ENCODE measurements at regions not wholly inside any gene's neighbourhood (a gene's known extent, or its start where the extent isn't known, plus 50 kb on each side); places are given as distances from the start of the nearest gene placed in this dataset.
"Not testable (repeated sequence)": the region's sequence is repeated elsewhere in the genome, so short reads cannot be mapped to it uniquely, and the experiment has no call there.

DNA sequence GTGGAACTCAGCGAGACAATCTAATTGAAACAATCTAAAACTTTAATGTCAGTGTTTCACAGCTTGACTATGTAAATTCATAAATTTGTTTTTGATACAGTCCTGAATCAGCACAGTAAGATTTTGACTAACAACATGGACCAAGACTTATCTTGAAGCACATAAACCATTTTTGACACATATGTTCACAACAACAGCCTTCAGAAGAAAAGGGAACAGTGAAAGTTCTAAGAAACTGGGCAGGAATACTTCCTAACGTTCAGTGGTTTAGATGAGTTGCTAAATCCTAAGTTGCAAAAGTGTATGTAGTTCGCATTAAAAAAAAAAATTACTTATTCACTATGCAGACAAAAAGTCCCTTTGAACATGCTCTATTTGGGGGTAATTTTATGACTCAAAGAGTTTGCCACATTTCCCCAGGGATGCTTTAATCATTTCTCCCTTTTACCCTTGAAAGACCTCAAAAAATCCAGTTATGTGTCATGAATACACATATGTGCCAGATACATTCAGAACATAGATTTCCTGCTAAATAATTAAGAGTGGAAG lies 120.2 kb downstream of the MRPL39 start:
- DNase-seq = no peak
- H3K4me2 ChIP-seq (ENCODE audit: low read depth, low read length) = no peak overlapping the region

GRCh38 chr21:25485914-25486313 lies 121.4 kb downstream of the MRPL39 start:
- TF ChIP-seq EZH2phosphoT487 (IDR thresholded peaks at IDR 0.05; ENCODE audit: low read length) = no peak
- no peak for TF ChIP-seq EZH2 (optimal IDR thresholded peaks at IDR 0.05; ENCODE audit: low read depth, low read length)
- TF ChIP-seq CTCF (IDR thresholded peaks at IDR 0.05; ENCODE audit: low read length) = no peak
- no peaks in the 10 kb centered on the region for H3K36me3 ChIP-seq (replicated peaks; ENCODE audit: insufficient read depth, low read length)
- H3K79me2 ChIP-seq (ENCODE audit: low read length) = no peaks in the 10 kb centered on the region
- H3K9me2 ChIP-seq (replicated peaks; ENCODE audit: insufficient read depth, low read length) = no peaks in the 10 kb centered on the region
- no peak overlapping the region for H3K4me2 ChIP-seq (ENCODE audit: low read depth, low read length)
- no peaks in the 10 kb centered on the region for H3K27me3 ChIP-seq (replicated peaks; ENCODE audit: insufficient read depth, low read length)
- H2AFZ ChIP-seq (ENCODE audit: low read length) = no peak overlapping the region
- no peak for DNase-seq
- H4K20me1 ChIP-seq (ENCODE audit: insufficient read depth, low read length) = no peaks in the 10 kb centered on the region
- no peaks in the 10 kb centered on the region for H3K4me1 ChIP-seq (ENCODE audit: low read length)
- no peak overlapping the region for H3K9ac ChIP-seq (ENCODE audit: low read length)
- no peak overlapping the region for H3K27ac ChIP-seq (ENCODE audit: low read length)
- no peaks in the 10 kb centered on the region for H3K9me3 ChIP-seq (replicated peaks; ENCODE audit: insufficient read depth, low read length)
- H3F3A ChIP-seq (ENCODE audit: insufficient read depth, low read length) = no peaks in the 10 kb centered on the region
- no peak overlapping the region for H3K4me3 ChIP-seq (ENCODE audit: low read length)

More for the DNA sequence above, 120.2 kb downstream of the MRPL39 start:
- H3K9ac ChIP-seq (ENCODE audit: low read length) = no peak overlapping the region
- H3K9me3 ChIP-seq (replicated peaks; ENCODE audit: insufficient read depth, low read length) = no peaks in the 10 kb centered on the region
- H4K20me1 ChIP-seq (ENCODE audit: insufficient read depth, low read length) = no peaks in the 10 kb centered on the region
- H3K27me3 ChIP-seq (replicated peaks; ENCODE audit: insufficient read depth, low read length) = no peaks in the 10 kb centered on the region
- H2AFZ ChIP-seq (ENCODE audit: low read length) = no peak overlapping the region
- no peaks in the 10 kb centered on the region for H3K36me3 ChIP-seq (replicated peaks; ENCODE audit: insufficient read depth, low read length)
- no peak for TF ChIP-seq CTCF (IDR thresholded peaks at IDR 0.05; ENCODE audit: low read length)
- no peak for TF ChIP-seq EZH2 (optimal IDR thresholded peaks at IDR 0.05; ENCODE audit: low read depth, low read length)
- no peak for TF ChIP-seq EZH2phosphoT487 (IDR thresholded peaks at IDR 0.05; ENCODE audit: low read length)
- no peaks in the 10 kb centered on the region for H3K4me1 ChIP-seq (ENCODE audit: low read length)
- no peak overlapping the region for H3K4me3 ChIP-seq (ENCODE audit: low read length)
- H3K9me2 ChIP-seq (replicated peaks; ENCODE audit: insufficient read depth, low read length) = no peaks in the 10 kb centered on the region
- no peaks in the 10 kb centered on the region for H3K79me2 ChIP-seq (ENCODE audit: low read length)
- H3F3A ChIP-seq (ENCODE audit: insufficient read depth, low read length) = no peaks in the 10 kb centered on the region
- H3K27ac ChIP-seq (ENCODE audit: low read length) = no peak overlapping the region

GRCh38 chr21:25467896-25468295 lies 139.4 kb downstream of the MRPL39 start:
- Histone ChIP-seq H3K79me2 (ENCODE audit: low read length) (no peaks in the 10 kb centered on the region), H3K4me3 (ENCODE audit: low read length) (no peak overlapping the region), H3K36me3 (replicated peaks; ENCODE audit: insufficient read depth, low read length) (no peaks in the 10 kb centered on the region), H3K27me3 (replicated peaks; ENCODE audit: insufficient read depth, low read length) (no peaks in the 10 kb centered on the region), H3K9ac (ENCODE audit: low read length) (no peak overlapping the region), H3F3A (ENCODE audit: insufficient read depth, low read length) (0 out of 2 replicates have a peak, but pooled peaks cover 4% of the 10 kb centered on the region), H3K27ac (ENCODE audit: low read length) (no peak overlapping the region), H2AFZ (ENCODE audit: low read length) (no peak overlapping the region), H4K20me1 (ENCODE audit: insufficient read depth, low read length) (no peaks in the 10 kb centered on the region), H3K9me2 (replicated peaks; ENCODE audit: insufficient read depth, low read length) (no peaks in the 10 kb centered on the region), H3K4me1 (ENCODE audit: low read length) (peaks cover 4% of the 10 kb centered on the region; the same call in 1 of the 2 replicates), H3K4me2 (ENCODE audit: low read depth, low read length) (no peak overlapping the region), H3K9me3 (replicated peaks; ENCODE audit: insufficient read depth, low read length) (no peaks in the 10 kb centered on the region)
- TF ChIP-seq EZH2phosphoT487 (IDR thresholded peaks at IDR 0.05; ENCODE audit: low read length) (no peak), EZH2 (optimal IDR thresholded peaks at IDR 0.05; ENCODE audit: low read depth, low read length) (no peak), CTCF (IDR thresholded peaks at IDR 0.05; ENCODE audit: low read length) (no peak)
- DNase-seq = no peak

GRCh38 chr21:25467071-25467470 lies 140.2 kb downstream of the MRPL39 start:
- not testable (repeated sequence) for H3K79me2 ChIP-seq (ENCODE audit: low read length); H3K9me2 ChIP-seq (replicated peaks; ENCODE audit: insufficient read depth, low read length); H3K36me3 ChIP-seq (replicated peaks; ENCODE audit: insufficient read depth, low read length); H3K9ac ChIP-seq (ENCODE audit: low read length); H3K27ac ChIP-seq (ENCODE audit: low read length); H3K4me3 ChIP-seq (ENCODE audit: low read length); H3K9me3 ChIP-seq (replicated peaks; ENCODE audit: insufficient read depth, low read length); H3K4me2 ChIP-seq (ENCODE audit: low read depth, low read length); H2AFZ ChIP-seq (ENCODE audit: low read length); H4K20me1 ChIP-seq (ENCODE audit: insufficient read depth, low read length); H3F3A ChIP-seq (ENCODE audit: insufficient read depth, low read length); DNase-seq; H3K4me1 ChIP-seq (ENCODE audit: low read length); H3K27me3 ChIP-seq (replicated peaks; ENCODE audit: insufficient read depth, low read length)
